ENCODE measurements at regions not wholly inside any gene's neighbourhood (a gene's known extent, or its start where the extent isn't known, plus 50 kb on each side); places are given as distances from the start of the nearest gene placed in this dataset.

DNA sequence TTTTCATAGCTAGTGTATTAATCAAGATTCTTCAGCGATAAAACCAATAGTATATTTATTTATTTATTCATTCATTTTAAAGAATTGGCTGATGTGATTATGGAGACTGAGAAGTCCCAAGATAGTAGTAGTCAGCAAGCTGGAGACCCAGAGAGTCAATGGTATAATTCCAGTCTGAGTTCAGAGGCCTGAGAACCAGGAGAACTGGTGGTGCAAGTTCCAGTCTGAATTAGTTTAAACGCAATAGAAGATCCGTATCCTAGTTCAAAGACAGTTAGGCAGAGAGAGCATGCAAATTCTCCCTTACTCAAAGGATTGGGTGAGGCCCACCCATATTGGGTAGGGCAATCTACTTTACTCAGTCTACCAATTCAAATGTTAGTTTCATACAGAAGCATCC lies 364.2 kb upstream of the RPS23 start:
- TF ChIP-seq TBX2 (CRISPR knock-in tag; IDR thresholded peaks at IDR 0.05; ENCODE audit: borderline replicate concordance) (no peak), ZBTB21 (CRISPR knock-in tag; IDR thresholded peaks at IDR 0.05) (no peak), MAZ (IDR thresholded peaks at IDR 0.05; ENCODE audit: borderline replicate concordance, low read depth, low read length) (no peak), MAZ (CRISPR knock-in tag; IDR thresholded peaks at IDR 0.05; ENCODE audit: low read depth) (no peak), RFX5 (IDR thresholded peaks at IDR 0.05; ENCODE audit: low read depth, low read length) (no peak), TCF12 (IDR thresholded peaks at IDR 0.05) (no peak), TCF12 (CRISPR knock-in tag; IDR thresholded peaks at IDR 0.05) (no peak), HHEX (CRISPR knock-in tag; IDR thresholded peaks at IDR 0.05) (no peak), KLF9 (CRISPR knock-in tag; IDR thresholded peaks at IDR 0.05; ENCODE audit: low read depth) (no peak)

Measured in HepG2 (cell line).